GM12872 (cell line): ENCODE measurements at regions not wholly inside any gene's neighbourhood (a gene's known extent, or its start where the extent isn't known, plus 50 kb on each side); places are given as distances from the start of the nearest gene placed in this dataset.

Experiments used
- TF ChIP-seq, protein P1 (sequence below): IDR thresholded peaks from 3 replicates; pipeline ENCODE4 v1.5.1; 2011; ENCODE audit warnings: low read depth, mild to moderate bottlenecking, low read length, moderate library complexity; ENCODE audit not compliant: insufficient read depth

DNA sequence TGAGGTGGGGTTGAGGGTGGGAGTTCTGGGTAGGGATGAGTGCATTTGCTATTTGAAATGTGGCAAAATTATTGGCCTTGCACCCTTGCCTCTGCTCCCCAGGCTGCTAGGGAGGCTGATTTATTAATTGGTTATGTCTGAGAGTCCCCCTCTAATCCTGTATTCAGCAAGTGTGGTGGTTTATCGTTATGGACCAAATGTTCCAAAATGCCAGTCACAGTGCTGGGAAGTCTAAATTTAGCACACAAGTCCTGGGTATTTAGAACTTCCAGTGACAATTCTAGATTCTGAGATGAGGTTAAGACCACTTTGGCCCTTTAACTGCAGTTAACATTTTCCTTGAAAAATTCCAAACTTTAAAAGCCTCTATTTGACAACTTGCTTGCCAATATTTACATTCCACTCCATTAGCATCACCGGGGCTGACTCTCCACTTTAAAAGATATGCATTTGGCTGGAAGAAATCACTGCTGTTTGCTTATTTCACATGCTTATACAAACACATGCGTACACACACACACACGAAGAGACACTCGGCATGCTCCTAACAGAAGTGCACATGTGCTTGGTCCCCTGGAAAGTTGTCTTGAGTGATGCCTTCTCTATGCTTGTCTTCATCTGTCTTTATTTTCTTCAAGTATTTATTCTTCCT is 247.7 kb downstream of the IL20RB start:
- TF ChIP-seq, protein P1, sequence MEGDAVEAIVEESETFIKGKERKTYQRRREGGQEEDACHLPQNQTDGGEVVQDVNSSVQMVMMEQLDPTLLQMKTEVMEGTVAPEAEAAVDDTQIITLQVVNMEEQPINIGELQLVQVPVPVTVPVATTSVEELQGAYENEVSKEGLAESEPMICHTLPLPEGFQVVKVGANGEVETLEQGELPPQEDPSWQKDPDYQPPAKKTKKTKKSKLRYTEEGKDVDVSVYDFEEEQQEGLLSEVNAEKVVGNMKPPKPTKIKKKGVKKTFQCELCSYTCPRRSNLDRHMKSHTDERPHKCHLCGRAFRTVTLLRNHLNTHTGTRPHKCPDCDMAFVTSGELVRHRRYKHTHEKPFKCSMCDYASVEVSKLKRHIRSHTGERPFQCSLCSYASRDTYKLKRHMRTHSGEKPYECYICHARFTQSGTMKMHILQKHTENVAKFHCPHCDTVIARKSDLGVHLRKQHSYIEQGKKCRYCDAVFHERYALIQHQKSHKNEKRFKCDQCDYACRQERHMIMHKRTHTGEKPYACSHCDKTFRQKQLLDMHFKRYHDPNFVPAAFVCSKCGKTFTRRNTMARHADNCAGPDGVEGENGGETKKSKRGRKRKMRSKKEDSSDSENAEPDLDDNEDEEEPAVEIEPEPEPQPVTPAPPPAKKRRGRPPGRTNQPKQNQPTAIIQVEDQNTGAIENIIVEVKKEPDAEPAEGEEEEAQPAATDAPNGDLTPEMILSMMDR = no peak

DNA sequence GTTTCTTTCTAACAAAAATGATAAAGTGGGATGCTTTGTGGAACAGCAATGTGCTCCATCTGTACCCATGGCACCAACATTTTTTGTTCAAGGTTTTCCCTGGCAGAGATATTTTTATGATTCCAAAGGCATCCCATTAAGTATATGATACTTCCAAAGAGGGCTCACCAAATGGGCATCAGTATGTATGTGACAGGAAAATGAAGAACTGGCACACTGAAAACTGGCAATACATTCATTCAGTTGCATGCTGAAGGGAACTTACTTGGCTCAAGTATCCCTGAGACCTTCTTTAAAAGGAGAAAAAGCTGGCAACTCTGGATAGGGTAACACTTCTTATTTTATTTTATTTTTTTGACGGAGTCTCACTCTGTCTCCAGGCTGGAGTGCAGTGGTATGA is 249.8 kb downstream of the IL20RB start:
- TF ChIP-seq, protein P1 = no peak

DNA sequence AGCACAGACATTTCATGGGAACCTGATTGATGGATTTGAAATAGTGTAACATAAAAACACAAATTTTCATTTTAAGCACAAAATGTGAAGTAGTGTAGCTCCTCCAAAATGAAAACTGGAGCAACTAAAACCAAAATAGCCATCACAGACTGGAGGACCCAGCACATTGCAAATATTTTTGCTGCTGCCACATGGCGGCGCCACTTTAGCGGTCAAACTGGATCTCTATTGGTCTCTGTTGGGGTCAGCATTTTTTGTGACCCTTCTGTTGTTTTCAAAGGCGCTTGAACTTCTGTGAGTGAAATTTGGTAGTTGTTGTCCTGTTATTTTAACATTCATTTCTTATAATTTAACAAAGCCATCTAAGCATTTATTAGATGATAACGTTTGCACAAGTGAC is 259.9 kb downstream of the IL20RB start:
- TF ChIP-seq, protein P1 = peak; percentile 59

DNA sequence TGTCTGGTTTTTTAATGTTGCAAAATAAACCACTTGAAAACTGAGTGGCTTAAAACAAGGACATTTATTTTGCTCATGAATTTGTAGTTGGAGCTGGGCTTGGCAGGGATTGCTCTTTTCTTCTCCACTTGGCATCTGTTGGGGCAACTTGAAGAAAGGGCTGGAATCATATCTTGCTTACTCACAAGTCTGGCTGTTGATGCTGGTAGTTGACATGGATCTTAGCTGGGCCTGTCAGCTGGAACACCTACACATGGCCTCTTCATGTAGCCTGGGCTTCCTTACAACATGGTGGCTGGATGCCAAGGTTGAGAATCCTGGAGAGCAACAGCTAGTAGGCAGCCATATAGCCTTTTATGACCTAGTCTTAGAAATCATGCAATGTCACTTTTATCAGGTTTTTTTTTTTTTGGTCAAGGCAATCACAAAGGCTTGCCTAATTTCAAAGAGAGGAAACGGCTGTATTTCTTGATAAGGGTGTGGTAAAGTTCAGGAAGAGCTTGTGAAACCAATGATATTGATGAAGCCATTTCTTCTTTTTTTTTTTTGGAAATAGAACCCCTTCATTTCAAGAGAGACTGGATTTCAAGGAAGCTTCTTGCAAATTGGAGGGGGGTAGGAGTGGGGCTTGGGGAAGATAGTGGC is 262.1 kb downstream of the IL20RB start:
- TF ChIP-seq, protein P1 = no peak

DNA sequence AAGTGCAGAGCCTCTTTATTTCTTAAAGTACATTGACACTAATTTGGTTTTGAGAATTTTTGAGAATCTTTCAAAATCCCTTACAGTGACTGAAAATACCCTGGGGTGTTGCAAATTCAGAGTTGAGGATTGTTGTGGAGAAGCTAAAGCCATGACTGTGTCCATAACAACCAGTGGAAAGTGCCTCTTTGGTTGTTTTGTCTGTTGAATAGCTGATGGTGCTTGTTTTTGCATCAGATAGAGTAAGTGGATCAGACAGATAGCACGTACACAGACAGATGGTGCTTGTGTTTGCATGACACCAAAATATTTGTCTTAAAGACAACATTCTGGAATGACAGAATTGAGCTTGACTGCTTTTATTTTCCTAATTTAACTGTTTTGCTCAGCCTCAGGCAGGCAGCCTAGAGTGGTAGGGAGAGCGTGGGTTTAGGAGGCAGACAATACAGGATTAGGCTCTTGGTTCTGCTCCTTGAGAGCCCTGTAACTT is 265.0 kb downstream of the IL20RB start:
- TF ChIP-seq, protein P1 = no peak

DNA sequence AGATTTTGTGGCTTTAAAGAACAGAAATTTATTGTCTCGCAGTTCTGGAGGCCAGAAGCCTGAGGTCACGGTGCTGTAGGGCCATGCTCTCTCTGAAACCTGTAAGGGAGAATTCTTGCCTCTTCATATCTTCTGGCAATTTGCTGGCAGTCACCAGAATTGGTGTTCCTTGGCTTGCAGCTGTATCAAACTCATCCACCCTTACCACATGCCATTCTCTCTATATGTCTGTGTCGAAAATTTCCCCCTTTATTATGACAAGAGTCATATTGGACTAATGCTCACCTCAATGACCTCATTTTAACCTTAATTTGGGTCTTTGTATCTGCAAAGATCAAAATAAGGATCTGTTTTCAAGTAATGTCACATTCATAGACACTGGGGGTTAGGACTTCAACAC is 266.7 kb downstream of the IL20RB start:
- TF ChIP-seq, protein P1 = no peak

DNA sequence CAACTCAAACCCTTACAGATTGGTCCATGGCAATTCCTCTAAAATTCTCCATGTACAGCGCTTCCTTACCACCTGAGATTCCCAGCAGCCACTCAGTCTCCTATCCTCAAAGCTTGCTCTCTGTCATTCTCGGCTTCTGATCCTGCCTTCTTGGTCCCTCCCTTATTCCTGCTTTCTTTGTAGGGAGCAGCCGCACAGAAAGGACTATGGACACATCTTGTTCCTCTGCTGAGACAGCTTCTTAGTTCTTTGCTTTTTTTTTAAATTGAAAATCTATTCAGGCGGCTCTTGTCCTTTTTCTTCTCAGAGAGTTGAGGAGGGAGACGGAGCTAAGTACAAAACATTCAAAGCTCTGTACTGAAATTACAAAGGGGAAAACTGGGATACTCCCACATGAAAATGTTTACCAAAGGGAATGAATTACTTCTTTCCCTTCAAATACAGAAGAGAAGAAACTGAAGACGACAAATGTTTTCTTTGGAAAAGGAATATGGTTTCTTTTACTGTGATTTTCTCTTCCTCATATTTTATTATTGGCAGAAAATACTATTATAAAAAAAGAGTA is 285.1 kb downstream of the IL20RB start:
- TF ChIP-seq, protein P1 = no peak
